H1 (cell line): ENCODE measurements at regions not wholly inside any gene's neighbourhood (a gene's known extent, or its start where the extent isn't known, plus 50 kb on each side); places are given as distances from the start of the nearest gene placed in this dataset.

Source experiments
- CTCF ChIA-PET: fragments of 300-600 bp; sonication (Branson Sonifier 250); formaldehyde crosslinking; loops from one replicate; lab custom pipeline; 2021; ENCODE audit not compliant: partially characterized antibody; lab: Charles Lee
- POLR2A ChIA-PET: fragments of 300-600 bp; sonication (Branson Sonifier 250); formaldehyde crosslinking; loops from one replicate; lab custom pipeline; 2021; ENCODE audit warnings: inconsistent platforms; ENCODE audit not compliant: partially characterized antibody; lab: Charles Lee
- DNase-seq, 2 experiments: peaks; one replicate each; pipeline versions ENCODE4 v3.0.0 to v3.0.0-alpha.2; 2010 to 2022; ENCODE audit warnings: low spot score in 2 of 2, low read depth in 1 of 2, mixed read lengths in 1 of 2
- FAIRE-seq: peaks from 2 replicates; lab custom pipeline; 2011; peaks lifted over from hg19 to GRCh38; lab: Jason Lieb, UNC
- H2AFZ ChIP-seq: 2 replicates; pipeline ENCODE4 v1.8.1; 2012; ENCODE audit warnings: low read length, inconsistent platforms
- H2AK5ac ChIP-seq: 2 replicates; pipeline ENCODE4 v1.6.1; 2013; ENCODE audit warnings: low read depth, low read length
- H2BK120ac ChIP-seq: replicated peaks from 2 replicates; pipeline ENCODE3; 2013; ENCODE audit warnings: low read depth, low read length, inconsistent platforms
- H2BK12ac ChIP-seq: 2 replicates; pipeline ENCODE4 v1.6.1; 2013; ENCODE audit warnings: low read depth, low read length
- H2BK15ac ChIP-seq: 2 replicates; pipeline ENCODE4 v1.6.1; 2013; ENCODE audit warnings: low read length
- H2BK20ac ChIP-seq: 2 replicates; pipeline ENCODE4 v1.6.1; 2013; ENCODE audit warnings: low read length
- H2BK5ac ChIP-seq: 2 replicates; pipeline ENCODE4 v1.6.1; 2013; ENCODE audit warnings: low read depth, low read length
- H3K14ac ChIP-seq: 2 replicates; pipeline ENCODE4 v1.6.1; 2013; ENCODE audit warnings: inconsistent platforms; ENCODE audit not compliant: insufficient read length
- H3K18ac ChIP-seq: 2 replicates; pipeline ENCODE4 v1.6.1; 2013; ENCODE audit warnings: low read length; ENCODE audit errors: extremely low read depth
- H3K23ac ChIP-seq: 2 replicates; pipeline ENCODE4 v1.6.1; 2013; ENCODE audit warnings: inconsistent platforms; ENCODE audit not compliant: insufficient read length
- H3K23me2 ChIP-seq: 2 replicates; pipeline ENCODE4 v1.6.1; 2013; ENCODE audit warnings: low read depth, low read length
- H3K27ac ChIP-seq: 2 replicates; pipeline ENCODE4 v1.6.1; 2011; ENCODE audit warnings: low read depth, low read length, inconsistent platforms
- H3K27me3 ChIP-seq, 4 experiments: replicated peaks in 1 of 4; 1 replicate in 1 of 4; 2 replicates in 3 of 4; pipeline versions ENCODE4 v1.6.1 to v1.8.1; 2011 to 2013; ENCODE audit warnings: low read length in 3 of 4, mild to moderate bottlenecking in 3 of 4, inconsistent platforms in 2 of 4, mixed read lengths in 2 of 4, moderate library complexity in 1 of 4; ENCODE audit not compliant: control insufficient read depth in 3 of 4, insufficient read depth in 3 of 4; ENCODE audit errors: extremely low read depth in 1 of 4
- H3K36me3 ChIP-seq, 4 experiments: 2 replicates each; pipeline versions ENCODE4 v1.6.1 to v1.8.1; 2011 to 2013; ENCODE audit warnings: mild to moderate bottlenecking in 4 of 4, low read length in 3 of 4, moderate library complexity in 2 of 4, control low read depth in 1 of 4, inconsistent platforms in 1 of 4; ENCODE audit not compliant: insufficient read depth in 4 of 4, control insufficient read depth in 2 of 4
- H3K4ac ChIP-seq: replicated peaks from 2 replicates; pipeline ENCODE3; 2013; ENCODE audit warnings: low read length, low read depth, mixed read lengths, inconsistent platforms; ENCODE audit not compliant: insufficient read length
- H3K4me1 ChIP-seq, 4 experiments: replicated peaks in 1 of 4; 1 replicate in 1 of 4; 2 replicates in 3 of 4; pipeline versions ENCODE4 v1.6.1 to v1.8.1; 2011 to 2013; ENCODE audit warnings: low read length in 3 of 4, inconsistent platforms in 2 of 4, mixed read lengths in 1 of 4; ENCODE audit not compliant: insufficient read depth in 4 of 4, control insufficient read depth in 3 of 4
- H3K4me2 ChIP-seq, 2 experiments: 2 replicates each; pipeline versions ENCODE4 v1.6.1 to v1.8.1; 2011 to 2013; ENCODE audit warnings: low read depth in 2 of 2, low read length in 2 of 2, control low read depth in 1 of 2, inconsistent platforms in 1 of 2, mild to moderate bottlenecking in 1 of 2; ENCODE audit not compliant: insufficient read depth in 1 of 2
- H3K4me3 ChIP-seq, 4 experiments: fragments of 200-600, 300-600 bp in 1 of 4; sonication (generic), shearing (Covaris generic), sonication (Bioruptor Twin) in 1 of 4; 2 replicates each; pipeline versions ENCODE4 v1.5.1 to v1.8.1; 2011 to 2016; ENCODE audit warnings: low read length in 4 of 4, low read depth in 3 of 4, control low read depth in 2 of 4, inconsistent platforms in 2 of 4, mild to moderate bottlenecking in 2 of 4, mixed read lengths in 1 of 4, moderate library complexity in 1 of 4; ENCODE audit not compliant: insufficient read depth in 2 of 4; ENCODE audit errors: extremely low read depth in 1 of 4
- H3K56ac ChIP-seq: replicated peaks from 2 replicates; pipeline ENCODE3; 2013; ENCODE audit warnings: low read depth, mild to moderate bottlenecking, mixed read lengths, low read length, inconsistent platforms; ENCODE audit not compliant: insufficient read length
- H3K79me1 ChIP-seq: 2 replicates; pipeline ENCODE4 v1.6.1; 2013; ENCODE audit warnings: low read depth, low read length, control low read depth
- H3K79me2 ChIP-seq, 2 experiments: 2 replicates each; pipeline versions ENCODE4 v1.6.1 to v1.8.1; 2012 to 2013; ENCODE audit warnings: low read length in 2 of 2, mild to moderate bottlenecking in 2 of 2, inconsistent platforms in 1 of 2; ENCODE audit not compliant: insufficient read depth in 2 of 2, control insufficient read depth in 1 of 2
- H3K9ac ChIP-seq, 4 experiments: replicated peaks in 1 of 4; 1 replicate in 1 of 4; 2 replicates in 3 of 4; pipeline versions ENCODE4 v1.6.1 to v1.8.1; 2011 to 2013; ENCODE audit warnings: low read depth in 3 of 4, low read length in 3 of 4, control low read depth in 2 of 4, mild to moderate bottlenecking in 2 of 4, moderate library complexity in 2 of 4, inconsistent platforms in 1 of 4; ENCODE audit errors: extremely low read depth in 1 of 4
- H3K9me3 ChIP-seq, 2 experiments: 2 replicates each; pipeline versions ENCODE4 v1.6.1 to v1.8.1; 2012 to 2013; ENCODE audit warnings: mild to moderate bottlenecking in 2 of 2, moderate library complexity in 2 of 2, control low read depth in 1 of 2, inconsistent platforms in 1 of 2, low read depth in 1 of 2, low read length in 1 of 2, mixed read lengths in 1 of 2; ENCODE audit not compliant: insufficient read depth in 2 of 2
- H4K20me1 ChIP-seq, 2 experiments: replicated peaks in 1 of 2; 2 replicates each; pipeline versions ENCODE3 to v1.8.1; 2011 to 2013; ENCODE audit warnings: inconsistent platforms in 2 of 2, low read length in 2 of 2, mild to moderate bottlenecking in 1 of 2; ENCODE audit not compliant: insufficient read depth in 2 of 2, control insufficient read depth in 1 of 2
- H4K5ac ChIP-seq: 2 replicates; pipeline ENCODE4 v1.6.1; 2013; ENCODE audit warnings: low read length, low read depth, mixed read lengths, inconsistent platforms; ENCODE audit not compliant: insufficient read length
- H4K8ac ChIP-seq: 2 replicates; pipeline ENCODE4 v1.8.0; 2013; ENCODE audit warnings: mild to moderate bottlenecking, moderate library complexity, low read length, inconsistent platforms; ENCODE audit not compliant: insufficient read depth; ENCODE audit errors: extremely low read depth
- H4K91ac ChIP-seq: replicated peaks from 2 replicates; pipeline ENCODE3; 2013; ENCODE audit warnings: low read length, mixed read lengths, inconsistent platforms; ENCODE audit not compliant: insufficient read length
- CHD1 ChIP-seq: IDR thresholded peaks from 2 replicates; pipeline ENCODE4 v1.6.1; 2012; ENCODE audit warnings: low read depth, low read length, improper control_type of control experiment
- FOSL1 ChIP-seq: IDR thresholded peaks from 2 replicates; pipeline ENCODE4 v1.6.1; 2011; ENCODE audit warnings: mild to moderate bottlenecking, low read depth, low read length, moderate library complexity; ENCODE audit not compliant: insufficient read depth
- GTF2F1 ChIP-seq: IDR thresholded peaks from 2 replicates; pipeline ENCODE4 v1.6.1; 2012; ENCODE audit warnings: low read depth, low read length, improper control_type of control experiment, borderline replicate concordance
- NRF1 ChIP-seq: IDR thresholded peaks from 2 replicates; pipeline ENCODE4 v1.6.1; 2011; ENCODE audit warnings: mild to moderate bottlenecking, low read depth, low read length, improper control_type of control experiment
- PHF8 ChIP-seq: fragments of 200-600 bp; sonication (generic); conservative IDR thresholded peaks from 2 replicates; pipeline ENCODE4 v1.7.1; 2012; ENCODE audit warnings: low read depth, mild to moderate bottlenecking, inconsistent platforms, low read length, moderate library complexity
- POU5F1 ChIP-seq: IDR thresholded peaks from 2 replicates; pipeline ENCODE4 v1.6.1; 2011; ENCODE audit warnings: low read depth, mild to moderate bottlenecking, low read length, moderate library complexity
- RXRA ChIP-seq: IDR thresholded peaks from 2 replicates; pipeline ENCODE4 v1.6.1; 2011; ENCODE audit warnings: low read depth, mild to moderate bottlenecking, low read length, moderate library complexity; ENCODE audit not compliant: insufficient read depth
- SAP30 ChIP-seq: fragments of 300-600 bp; sonication (generic); IDR thresholded peaks from 2 replicates; pipeline ENCODE4 v1.7.1; 2012; ENCODE audit warnings: low read length, moderate library complexity, mild to moderate bottlenecking, inconsistent platforms; ENCODE audit not compliant: insufficient read depth, insufficient replicate concordance
- SIN3A ChIP-seq, 2 experiments: IDR thresholded peaks in 1 of 2; conservative IDR thresholded peaks in 1 of 2; 2 replicates each; pipeline ENCODE4 v1.6.1; 2011 to 2012; ENCODE audit warnings: low read length in 2 of 2, improper control_type of control experiment in 1 of 2, low read depth in 1 of 2, mild to moderate bottlenecking in 1 of 2
- TAF1 ChIP-seq: IDR thresholded peaks from 2 replicates; pipeline ENCODE4 v1.6.1; 2011; ENCODE audit warnings: mild to moderate bottlenecking, low read depth, low read length
- YY1 ChIP-seq: IDR thresholded peaks from 2 replicates; pipeline ENCODE4 v1.6.1; 2011; ENCODE audit warnings: low read depth, mild to moderate bottlenecking, low read length
- WGBS, 2 experiments: shearing (Covaris generic) in 1 of 2; methylation state at CpG; one replicate each; pipeline versions ENCODE4 v1.1.6 to v1.1.7; 2013 to 2015; ENCODE audit warnings: low lambda C conversion rate in 2 of 2, mixed read lengths in 2 of 2, inconsistent platforms in 1 of 2, low coverage in 1 of 2, missing lambda C conversion rate in 1 of 2; ENCODE audit not compliant: insufficient replicate concordance in 2 of 2, insufficient coverage in 1 of 2, insufficient read length in 1 of 2; ENCODE audit errors: extremely low coverage in 1 of 2, missing lambda C conversion rate in 1 of 2; 5-methylcytosine and 5-hydroxymethylcytosine counted together

- H3K23ac ChIP-seq: no peak overlapping the region
- no peak overlapping the region for H4K5ac ChIP-seq
- no peak overlapping the region for H4K91ac ChIP-seq
- no peaks in the 10 kb centered on the region for H3K79me1 ChIP-seq
- FAIRE-seq: no peak
- H3K4ac ChIP-seq: no peak overlapping the region
- CTCF ChIA-PET: no interaction called here
- H3K18ac ChIP-seq: no peak overlapping the region
- no peak overlapping the region for H2BK15ac ChIP-seq
- no peak overlapping the region for H2BK5ac ChIP-seq
- no peak overlapping the region for H3K14ac ChIP-seq
- H3K4me3 ChIP-seq: no peak overlapping the region
- H3K27me3 ChIP-seq: no peaks in the 10 kb centered on the region
- no peak for TF ChIP-seq SIN3A (conservative IDR thresholded peaks at IDR 0.05 in 1 of 2, IDR thresholded peaks at IDR 0.05 in 1 of 2; ENCODE audit: low read depth in 1 of 2, low read length in 2 of 2)
- no peak for TF ChIP-seq GTF2F1
- no peak for TF ChIP-seq FOSL1
- no peak for TF ChIP-seq SAP30
- TF ChIP-seq TAF1: no peak
- TF ChIP-seq POU5F1: no peak
- no peak for TF ChIP-seq YY1
- no peak for TF ChIP-seq NRF1
- TF ChIP-seq RXRA: no peak
- no peak for TF ChIP-seq CHD1
- TF ChIP-seq PHF8: no peak
- POLR2A ChIA-PET: no interaction called here
- no peaks in the 10 kb centered on the region for H3K4me1 ChIP-seq
- peaks cover 2% of the 10 kb centered on the region; the same call in 1 of the 2 replicates for H3K23me2 ChIP-seq
- no peaks in the 10 kb centered on the region for H4K20me1 ChIP-seq
- H2BK20ac ChIP-seq: no peak overlapping the region
- no peak overlapping the region for H3K27ac ChIP-seq
- no peak overlapping the region for H3K4me2 ChIP-seq
- no peaks in the 10 kb centered on the region for H3K36me3 ChIP-seq
- no peak overlapping the region for H3K56ac ChIP-seq
- WGBS, 2 experiments: 69% methylated on average over 4 of the region's 4 CpGs; no CpG with 5 or more reads in 1 of the 2 experiments
- no peak for DNase-seq
- no peak overlapping the region for H2BK12ac ChIP-seq
- H3K9ac ChIP-seq: no peak overlapping the region
- H3K79me2 ChIP-seq: no peaks in the 10 kb centered on the region
- H2AFZ ChIP-seq: no peak overlapping the region
- H2AK5ac ChIP-seq: no peak overlapping the region
- no peaks in the 10 kb centered on the region for H3K9me3 ChIP-seq
- H4K8ac ChIP-seq: no peak overlapping the region
- no peak overlapping the region for H2BK120ac ChIP-seq
These were observed 1276.5 kb upstream of the MIR17HG start for GRCh38 chr13:90070837-90071525.
